CD14-positive monocyte (primary cell): ENCODE measurements at regions not wholly inside any gene's neighbourhood (a gene's known extent, or its start where the extent isn't known, plus 50 kb on each side); places are given as distances from the start of the nearest gene placed in this dataset.

Source experiments
- DNase-seq, 3 donors: peaks; one replicate each; pipeline ENCODE4 v3.0.0-alpha.2; 2011 to 2022
- H2AFZ ChIP-seq: 2 replicates; pipeline ENCODE4 v1.6.0; 2012; ENCODE audit warnings: mild to moderate bottlenecking, low read depth, low read length, inconsistent platforms; ENCODE audit not compliant: insufficient read depth, poor library complexity, severe bottlenecking
- H3K27ac ChIP-seq, 2 donors: 1 replicate in 1 of 2; 2 replicates in 1 of 2; pipeline ENCODE4 v1.5.1; 2012 to 2013; ENCODE audit warnings: low read length in 2 of 2, control low read depth in 1 of 2, inconsistent platforms in 1 of 2, low read depth in 1 of 2, mild to moderate bottlenecking in 1 of 2
- H3K27me3 ChIP-seq, 2 donors: one replicate each; pipeline versions ENCODE4 v1.6.0 to v1.6.1; 2011 to 2013; ENCODE audit warnings: low read length in 2 of 2; ENCODE audit not compliant: control insufficient read depth in 2 of 2, insufficient read depth in 2 of 2
- H3K36me3 ChIP-seq, 2 donors: replicated peaks in 1 of 2; 1 replicate in 1 of 2; 2 replicates in 1 of 2; pipeline versions ENCODE4 v1.5.1 to v1.6.1; 2012 to 2013; ENCODE audit warnings: low read length in 2 of 2, control low read depth in 1 of 2, inconsistent platforms in 1 of 2, mild to moderate bottlenecking in 1 of 2; ENCODE audit not compliant: insufficient read depth in 2 of 2, control insufficient read depth in 1 of 2
- H3K4me1 ChIP-seq, 2 donors: 1 replicate in 1 of 2; 2 replicates in 1 of 2; pipeline versions ENCODE4 v1.5.1 to v1.6.1; 2012 to 2013; ENCODE audit warnings: low read length in 2 of 2, control low read depth in 1 of 2, inconsistent platforms in 1 of 2, mild to moderate bottlenecking in 1 of 2, moderate library complexity in 1 of 2; ENCODE audit not compliant: insufficient read depth in 2 of 2, control insufficient read depth in 1 of 2
- H3K4me2 ChIP-seq: replicated peaks from 2 replicates; pipeline ENCODE3; 2012; ENCODE audit warnings: low read length, moderate library complexity, mild to moderate bottlenecking; ENCODE audit not compliant: poor library complexity, severe bottlenecking; ENCODE audit errors: extremely low read depth
- H3K4me3 ChIP-seq, 3 experiments: fragments of 200-600 bp in 1 of 3; sonication (generic) in 1 of 3; replicated peaks in 1 of 3; 1 replicate in 2 of 3; 2 replicates in 1 of 3; pipeline ENCODE4 v1.5.1; 2011 to 2013; ENCODE audit warnings: low read length in 3 of 3, mild to moderate bottlenecking in 3 of 3, control low read depth in 2 of 3, low read depth in 2 of 3, inconsistent platforms in 1 of 3, moderate library complexity in 1 of 3
- H3K79me2 ChIP-seq: 2 replicates; pipeline ENCODE4 v1.6.0; 2012; ENCODE audit warnings: mild to moderate bottlenecking, control low read depth, inconsistent platforms, low read length, moderate library complexity; ENCODE audit not compliant: insufficient read depth
- H3K9ac ChIP-seq: 2 replicates; pipeline ENCODE4 v1.6.0; 2017; ENCODE audit warnings: low read length, mild to moderate bottlenecking; ENCODE audit not compliant: insufficient read depth, poor library complexity, severe bottlenecking
- H3K9me3 ChIP-seq, 2 donors: replicated peaks in 1 of 2; 1 replicate in 1 of 2; 2 replicates in 1 of 2; pipeline versions ENCODE4 v1.5.1 to v1.6.1; 2012 to 2013; ENCODE audit warnings: low read length in 2 of 2, control low read depth in 1 of 2; ENCODE audit not compliant: control insufficient read depth in 1 of 2, insufficient read depth in 1 of 2
- H4K20me1 ChIP-seq: 2 replicates; pipeline ENCODE4 v1.6.0; 2012; ENCODE audit warnings: mild to moderate bottlenecking, low read length, control low read depth, moderate library complexity; ENCODE audit not compliant: insufficient read depth
- H3K27ac Mint-ChIP-seq, 7 donors: one replicate each; pipeline ENCODE4 v1.8.0; 2020; ENCODE audit warnings: mild to moderate bottlenecking in 7 of 7, mixed read lengths in 7 of 7, moderate library complexity in 6 of 7, inconsistent platforms in 2 of 7
- H3K27me3 Mint-ChIP-seq, 3 donors: one replicate each; pipeline ENCODE4 v1.8.0; 2021 to 2022; ENCODE audit warnings: low read depth in 3 of 3, mild to moderate bottlenecking in 3 of 3, mixed read lengths in 3 of 3, moderate library complexity in 3 of 3, inconsistent platforms in 1 of 3
- H3K36me3 Mint-ChIP-seq, 2 donors: one replicate each; pipeline ENCODE4 v1.8.0; 2020; ENCODE audit warnings: mixed read lengths in 2 of 2, inconsistent platforms in 1 of 2, mild to moderate bottlenecking in 1 of 2
- H3K4me1 Mint-ChIP-seq: one replicate; pipeline ENCODE4 v1.8.0; 2020; ENCODE audit warnings: mild to moderate bottlenecking, mixed read lengths
- H3K4me3 Mint-ChIP-seq, 2 donors: one replicate each; pipeline ENCODE4 v1.8.0; 2020; ENCODE audit warnings: mild to moderate bottlenecking in 2 of 2, mixed read lengths in 2 of 2, moderate library complexity in 1 of 2
- H3K9me3 Mint-ChIP-seq, 7 donors: one replicate each; pipeline ENCODE4 v1.8.0; 2020 to 2022; ENCODE audit warnings: mixed read lengths in 7 of 7, mild to moderate bottlenecking in 6 of 7, moderate library complexity in 6 of 7, inconsistent platforms in 2 of 7
- CTCF ChIP-seq: fragments of 200-600 bp; IDR thresholded peaks from one replicate; pipeline ENCODE4 v1.8.0; 2022; ENCODE audit warnings: antibody characterized with exemption, mild to moderate bottlenecking
- WGBS: methylation state at CpG from one replicate; pipeline ENCODE4 v1.1.5; 2013; ENCODE audit warnings: missing lambda C conversion rate; ENCODE audit not compliant: insufficient coverage; 5-methylcytosine and 5-hydroxymethylcytosine counted together
- intact Hi-C, 2 donors: fragments of 100-400 bp; cut with micrococcal nuclease; formaldehyde crosslinking; loops; one replicate each; pipeline versions ENCODE4 v1.15.0 to v1.15.1; 2023

DNA sequence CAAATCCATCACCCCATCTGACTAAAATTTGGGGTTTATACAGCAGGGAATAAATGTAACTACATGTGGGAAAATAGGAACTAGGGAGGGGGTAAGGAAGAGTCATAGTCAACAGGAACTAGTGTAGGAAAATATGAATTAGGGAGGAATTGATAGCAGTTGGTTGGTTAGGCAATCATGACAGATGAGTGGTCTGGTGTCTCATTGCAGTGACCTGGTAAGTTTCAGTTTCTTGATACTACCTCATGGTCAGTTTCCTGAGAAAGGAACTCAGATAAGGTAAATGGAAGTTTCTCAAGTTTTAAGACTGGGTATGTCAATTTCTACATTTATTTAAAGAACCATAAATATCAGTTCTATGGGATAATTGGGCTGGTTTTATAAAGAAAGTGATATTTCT lies 442.3 kb downstream of the NPIPA7 start:
- Histone ChIP-seq H3K36me3 (no peaks in the 10 kb centered on the region), H3K9ac (no peak overlapping the region), H4K20me1 (no peaks in the 10 kb centered on the region), H3K9me3 (peaks cover 3 to 19% of the 10 kb centered on the region in 2 donors), H3K4me1 (no peaks in the 10 kb centered on the region), H3K4me3 (no peak overlapping the region), H3K4me2 (no peak overlapping the region), H3K27me3 (no peaks in the 10 kb centered on the region), H2AFZ (no peak overlapping the region), H3K79me2 (no peaks in the 10 kb centered on the region), H3K27ac (no peak overlapping the region)
- no peak for DNase-seq
- no peak for TF ChIP-seq CTCF
- Mint-ChIP-seq H3K9me3 (peaks cover 3 to 16% (median 10%) of the 10 kb centered on the region in 7 donors), H3K36me3 (no peaks in the 10 kb centered on the region), H3K27ac (no peak overlapping the region), H3K4me1 (no peaks in the 10 kb centered on the region), H3K4me3 (no peak overlapping the region), H3K27me3 (peaks cover 0 to 1% (median 0%) of the 10 kb centered on the region in 3 donors)
- intact Hi-C loops: no loop called here

DNA sequence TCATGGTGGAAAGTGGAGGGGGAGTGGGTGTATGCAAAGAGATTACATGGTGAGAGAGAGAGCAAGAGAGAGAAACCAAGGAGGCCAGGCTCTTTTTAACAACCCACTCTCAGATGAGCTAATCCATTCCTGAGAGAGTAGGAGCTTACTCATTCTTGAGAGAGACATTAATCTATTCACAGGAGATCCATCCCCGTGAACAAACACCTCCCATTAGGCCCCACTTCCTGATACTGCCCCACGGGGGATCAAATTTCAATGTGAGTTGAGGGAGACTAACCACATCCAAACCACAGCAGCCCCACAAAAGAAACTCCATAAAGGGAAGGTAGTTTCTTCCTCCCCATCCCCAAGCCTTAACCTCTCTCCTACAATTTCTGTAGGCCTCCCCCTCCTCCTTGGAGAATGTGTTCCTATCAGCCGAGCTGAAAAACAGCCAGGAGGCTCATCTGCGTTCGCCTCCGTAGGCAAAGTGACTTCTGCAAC lies 450.0 kb downstream of the NPIPA7 start:
- no peak overlapping the region for H3K9ac ChIP-seq
- H4K20me1 ChIP-seq: no peaks in the 10 kb centered on the region
- H3K4me1 ChIP-seq: no peaks in the 10 kb centered on the region
- TF ChIP-seq CTCF: no peak
- no peaks in the 10 kb centered on the region for H3K9me3 ChIP-seq
- H3K36me3 ChIP-seq: no peaks in the 10 kb centered on the region
- WGBS: 60% methylated on average over 1 of the region's 6 CpGs
- no peak overlapping the region for H2AFZ ChIP-seq
- H3K9me3 Mint-ChIP-seq: peaks cover 0 to 6% (median 1%) of the 10 kb centered on the region in 7 donors
- H3K79me2 ChIP-seq: no peaks in the 10 kb centered on the region
- H3K27me3 Mint-ChIP-seq: peaks cover 1 to 3% (median 3%) of the 10 kb centered on the region in 3 donors
- no peaks in the 10 kb centered on the region for H3K27me3 ChIP-seq
- no peak for DNase-seq
- H3K36me3 Mint-ChIP-seq: no peaks in the 10 kb centered on the region
- no peak overlapping the region for H3K4me3 Mint-ChIP-seq
- H3K27ac ChIP-seq: no peak overlapping the region
- H3K4me3 ChIP-seq: no peak overlapping the region
- no peak overlapping the region for H3K27ac Mint-ChIP-seq
- intact Hi-C loops: no loop called here
- H3K4me2 ChIP-seq: no peak overlapping the region
- no peaks in the 10 kb centered on the region for H3K4me1 Mint-ChIP-seq
